H1 (cell line): ENCODE measurements at regions not wholly inside any gene's neighbourhood (a gene's known extent, or its start where the extent isn't known, plus 50 kb on each side); places are given as distances from the start of the nearest gene placed in this dataset.

Source experiments
- CTCF ChIA-PET: fragments of 300-600 bp; sonication (Branson Sonifier 250); formaldehyde crosslinking; loops from one replicate; lab custom pipeline; 2021; ENCODE audit not compliant: partially characterized antibody; lab: Charles Lee
- POLR2A ChIA-PET: fragments of 300-600 bp; sonication (Branson Sonifier 250); formaldehyde crosslinking; loops from one replicate; lab custom pipeline; 2021; ENCODE audit warnings: inconsistent platforms; ENCODE audit not compliant: partially characterized antibody; lab: Charles Lee
- DNase-seq, 2 experiments: peaks; one replicate each; pipeline versions ENCODE4 v3.0.0 to v3.0.0-alpha.2; 2010 to 2022; ENCODE audit warnings: low spot score in 2 of 2, low read depth in 1 of 2, mixed read lengths in 1 of 2
- FAIRE-seq: peaks from 2 replicates; lab custom pipeline; 2011; peaks lifted over from hg19 to GRCh38; lab: Jason Lieb, UNC
- H2AFZ ChIP-seq: 2 replicates; pipeline ENCODE4 v1.8.1; 2012; ENCODE audit warnings: low read length, inconsistent platforms
- H2AK5ac ChIP-seq: 2 replicates; pipeline ENCODE4 v1.6.1; 2013; ENCODE audit warnings: low read depth, low read length
- H2BK120ac ChIP-seq: replicated peaks from 2 replicates; pipeline ENCODE3; 2013; ENCODE audit warnings: low read depth, low read length, inconsistent platforms
- H2BK12ac ChIP-seq: 2 replicates; pipeline ENCODE4 v1.6.1; 2013; ENCODE audit warnings: low read depth, low read length
- H2BK15ac ChIP-seq: 2 replicates; pipeline ENCODE4 v1.6.1; 2013; ENCODE audit warnings: low read length
- H2BK20ac ChIP-seq: 2 replicates; pipeline ENCODE4 v1.6.1; 2013; ENCODE audit warnings: low read length
- H2BK5ac ChIP-seq: 2 replicates; pipeline ENCODE4 v1.6.1; 2013; ENCODE audit warnings: low read depth, low read length
- H3K14ac ChIP-seq: 2 replicates; pipeline ENCODE4 v1.6.1; 2013; ENCODE audit warnings: inconsistent platforms; ENCODE audit not compliant: insufficient read length
- H3K18ac ChIP-seq: 2 replicates; pipeline ENCODE4 v1.6.1; 2013; ENCODE audit warnings: low read length; ENCODE audit errors: extremely low read depth
- H3K23ac ChIP-seq: 2 replicates; pipeline ENCODE4 v1.6.1; 2013; ENCODE audit warnings: inconsistent platforms; ENCODE audit not compliant: insufficient read length
- H3K23me2 ChIP-seq: 2 replicates; pipeline ENCODE4 v1.6.1; 2013; ENCODE audit warnings: low read depth, low read length
- H3K27ac ChIP-seq: 2 replicates; pipeline ENCODE4 v1.6.1; 2011; ENCODE audit warnings: low read depth, low read length, inconsistent platforms
- H3K27me3 ChIP-seq, 4 experiments: replicated peaks in 1 of 4; 1 replicate in 1 of 4; 2 replicates in 3 of 4; pipeline versions ENCODE4 v1.6.1 to v1.8.1; 2011 to 2013; ENCODE audit warnings: low read length in 3 of 4, mild to moderate bottlenecking in 3 of 4, inconsistent platforms in 2 of 4, mixed read lengths in 2 of 4, moderate library complexity in 1 of 4; ENCODE audit not compliant: control insufficient read depth in 3 of 4, insufficient read depth in 3 of 4; ENCODE audit errors: extremely low read depth in 1 of 4
- H3K36me3 ChIP-seq, 4 experiments: 2 replicates each; pipeline versions ENCODE4 v1.6.1 to v1.8.1; 2011 to 2013; ENCODE audit warnings: mild to moderate bottlenecking in 4 of 4, low read length in 3 of 4, moderate library complexity in 2 of 4, control low read depth in 1 of 4, inconsistent platforms in 1 of 4; ENCODE audit not compliant: insufficient read depth in 4 of 4, control insufficient read depth in 2 of 4
- H3K4ac ChIP-seq: replicated peaks from 2 replicates; pipeline ENCODE3; 2013; ENCODE audit warnings: low read length, low read depth, mixed read lengths, inconsistent platforms; ENCODE audit not compliant: insufficient read length
- H3K4me1 ChIP-seq, 4 experiments: replicated peaks in 1 of 4; 1 replicate in 1 of 4; 2 replicates in 3 of 4; pipeline versions ENCODE4 v1.6.1 to v1.8.1; 2011 to 2013; ENCODE audit warnings: low read length in 3 of 4, inconsistent platforms in 2 of 4, mixed read lengths in 1 of 4; ENCODE audit not compliant: insufficient read depth in 4 of 4, control insufficient read depth in 3 of 4
- H3K4me2 ChIP-seq, 2 experiments: 2 replicates each; pipeline versions ENCODE4 v1.6.1 to v1.8.1; 2011 to 2013; ENCODE audit warnings: low read depth in 2 of 2, low read length in 2 of 2, control low read depth in 1 of 2, inconsistent platforms in 1 of 2, mild to moderate bottlenecking in 1 of 2; ENCODE audit not compliant: insufficient read depth in 1 of 2
- H3K4me3 ChIP-seq, 4 experiments: fragments of 200-600, 300-600 bp in 1 of 4; sonication (generic), shearing (Covaris generic), sonication (Bioruptor Twin) in 1 of 4; 2 replicates each; pipeline versions ENCODE4 v1.5.1 to v1.8.1; 2011 to 2016; ENCODE audit warnings: low read length in 4 of 4, low read depth in 3 of 4, control low read depth in 2 of 4, inconsistent platforms in 2 of 4, mild to moderate bottlenecking in 2 of 4, mixed read lengths in 1 of 4, moderate library complexity in 1 of 4; ENCODE audit not compliant: insufficient read depth in 2 of 4; ENCODE audit errors: extremely low read depth in 1 of 4
- H3K56ac ChIP-seq: replicated peaks from 2 replicates; pipeline ENCODE3; 2013; ENCODE audit warnings: low read depth, mild to moderate bottlenecking, mixed read lengths, low read length, inconsistent platforms; ENCODE audit not compliant: insufficient read length
- H3K79me1 ChIP-seq: 2 replicates; pipeline ENCODE4 v1.6.1; 2013; ENCODE audit warnings: low read depth, low read length, control low read depth
- H3K79me2 ChIP-seq, 2 experiments: 2 replicates each; pipeline versions ENCODE4 v1.6.1 to v1.8.1; 2012 to 2013; ENCODE audit warnings: low read length in 2 of 2, mild to moderate bottlenecking in 2 of 2, inconsistent platforms in 1 of 2; ENCODE audit not compliant: insufficient read depth in 2 of 2, control insufficient read depth in 1 of 2
- H3K9ac ChIP-seq, 4 experiments: replicated peaks in 1 of 4; 1 replicate in 1 of 4; 2 replicates in 3 of 4; pipeline versions ENCODE4 v1.6.1 to v1.8.1; 2011 to 2013; ENCODE audit warnings: low read depth in 3 of 4, low read length in 3 of 4, control low read depth in 2 of 4, mild to moderate bottlenecking in 2 of 4, moderate library complexity in 2 of 4, inconsistent platforms in 1 of 4; ENCODE audit errors: extremely low read depth in 1 of 4
- H3K9me3 ChIP-seq, 2 experiments: 2 replicates each; pipeline versions ENCODE4 v1.6.1 to v1.8.1; 2012 to 2013; ENCODE audit warnings: mild to moderate bottlenecking in 2 of 2, moderate library complexity in 2 of 2, control low read depth in 1 of 2, inconsistent platforms in 1 of 2, low read depth in 1 of 2, low read length in 1 of 2, mixed read lengths in 1 of 2; ENCODE audit not compliant: insufficient read depth in 2 of 2
- H4K20me1 ChIP-seq, 2 experiments: replicated peaks in 1 of 2; 2 replicates each; pipeline versions ENCODE3 to v1.8.1; 2011 to 2013; ENCODE audit warnings: inconsistent platforms in 2 of 2, low read length in 2 of 2, mild to moderate bottlenecking in 1 of 2; ENCODE audit not compliant: insufficient read depth in 2 of 2, control insufficient read depth in 1 of 2
- H4K5ac ChIP-seq: 2 replicates; pipeline ENCODE4 v1.6.1; 2013; ENCODE audit warnings: low read length, low read depth, mixed read lengths, inconsistent platforms; ENCODE audit not compliant: insufficient read length
- H4K8ac ChIP-seq: 2 replicates; pipeline ENCODE4 v1.8.0; 2013; ENCODE audit warnings: mild to moderate bottlenecking, moderate library complexity, low read length, inconsistent platforms; ENCODE audit not compliant: insufficient read depth; ENCODE audit errors: extremely low read depth
- H4K91ac ChIP-seq: replicated peaks from 2 replicates; pipeline ENCODE3; 2013; ENCODE audit warnings: low read length, mixed read lengths, inconsistent platforms; ENCODE audit not compliant: insufficient read length
- HDAC6 ChIP-seq: IDR thresholded peaks from one replicate; pipeline ENCODE4 v1.7.1; 2012; ENCODE audit warnings: low read depth, mild to moderate bottlenecking, inconsistent platforms, low read length, moderate library complexity
- RXRA ChIP-seq: IDR thresholded peaks from 2 replicates; pipeline ENCODE4 v1.6.1; 2011; ENCODE audit warnings: low read depth, mild to moderate bottlenecking, low read length, moderate library complexity; ENCODE audit not compliant: insufficient read depth
- WGBS, 2 experiments: shearing (Covaris generic) in 1 of 2; methylation state at CpG; one replicate each; pipeline versions ENCODE4 v1.1.6 to v1.1.7; 2013 to 2015; ENCODE audit warnings: low lambda C conversion rate in 2 of 2, mixed read lengths in 2 of 2, inconsistent platforms in 1 of 2, low coverage in 1 of 2, missing lambda C conversion rate in 1 of 2; ENCODE audit not compliant: insufficient replicate concordance in 2 of 2, insufficient coverage in 1 of 2, insufficient read length in 1 of 2; ENCODE audit errors: extremely low coverage in 1 of 2, missing lambda C conversion rate in 1 of 2; 5-methylcytosine and 5-hydroxymethylcytosine counted together
- TF ChIP-seq, protein P1 (sequence below): IDR thresholded peaks from 2 replicates; pipeline ENCODE4 v1.6.1; 2011; ENCODE audit warnings: low read depth, mild to moderate bottlenecking, low read length; ENCODE audit not compliant: insufficient read depth

DNA sequence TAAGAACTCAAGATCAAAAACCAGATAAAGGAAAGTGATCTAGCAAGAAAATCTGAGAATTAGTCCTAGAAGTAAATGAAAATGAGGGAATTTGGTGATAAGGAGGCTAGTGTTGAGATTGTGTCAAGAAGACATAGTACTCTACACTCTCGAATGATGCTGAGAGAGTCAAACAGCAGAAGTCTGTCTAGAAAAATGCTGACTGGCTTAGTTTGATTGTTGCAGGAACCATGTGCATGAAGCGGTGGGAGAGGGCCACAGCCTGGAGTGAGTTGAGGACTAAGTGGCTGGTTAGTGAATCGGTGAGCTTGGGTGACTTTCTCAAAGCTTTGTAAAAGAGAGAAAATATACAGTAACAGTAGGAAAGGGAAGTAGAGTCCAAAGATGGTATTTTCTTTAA is 124.5 kb downstream of the LRIG3 start:
- Histone ChIP-seq H4K91ac (no peak overlapping the region), H2BK120ac (no peak overlapping the region), H3K27me3 (no peaks in the 10 kb centered on the region), H3K27ac (no peak overlapping the region), H4K20me1 (no peaks in the 10 kb centered on the region), H3K36me3 (no peaks in the 10 kb centered on the region), H4K5ac (no peak overlapping the region), H3K4ac (no peak overlapping the region), H3K79me2 (no peaks in the 10 kb centered on the region), H3K23me2 (no peaks in the 10 kb centered on the region), H3K9ac (no peak overlapping the region), H3K23ac (no peak overlapping the region), H3K9me3 (no peaks in the 10 kb centered on the region), H2AFZ (no peak overlapping the region), H2BK12ac (no peak overlapping the region), H3K4me1 (no peaks in the 10 kb centered on the region), H3K14ac (no peak overlapping the region), H4K8ac (no peak overlapping the region; the same call in 1 of the 2 replicates), H3K4me3 (no peak overlapping the region), H3K18ac (no peak overlapping the region), H2BK20ac (no peak overlapping the region), H3K4me2 (no peak overlapping the region), H2BK15ac (no peak overlapping the region), H2BK5ac (no peak overlapping the region), H2AK5ac (no peak overlapping the region), H3K79me1 (no peaks in the 10 kb centered on the region), H3K56ac (no peak overlapping the region)
- TF ChIP-seq HDAC6 (no peak), RXRA (no peak)
- TF ChIP-seq, protein P1, sequence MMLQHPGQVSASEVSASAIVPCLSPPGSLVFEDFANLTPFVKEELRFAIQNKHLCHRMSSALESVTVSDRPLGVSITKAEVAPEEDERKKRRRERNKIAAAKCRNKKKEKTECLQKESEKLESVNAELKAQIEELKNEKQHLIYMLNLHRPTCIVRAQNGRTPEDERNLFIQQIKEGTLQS: no peak
- CTCF ChIA-PET: interaction anchor here (0.9 to 2.4 kb wide), 2 partner anchors 8 to 17 kb away, joined by 3 to 10 read pairs; no protein-coding TSS in a partner anchor
- WGBS, 2 experiments: 94% methylated on average over 3 of the region's 3 CpGs; no CpG with 5 or more reads in 1 of the 2 experiments
- no peak for FAIRE-seq
- POLR2A ChIA-PET: no interaction called here
- DNase-seq: no peak
